B cell (primary cell): ENCODE measurements at regions not wholly inside any gene's neighbourhood (a gene's known extent, or its start where the extent isn't known, plus 50 kb on each side); places are given as distances from the start of the nearest gene placed in this dataset.

Experiments
- ATAC-seq: fragments of 200-7000 bp; cut with Tn5 transposase; one replicate; pipeline ENCODE4 v1.10.0; 2021; ENCODE audit warnings: low read depth, mild to moderate bottlenecking, moderate number of reproducible peaks, moderate library complexity
- CTCF ChIA-PET: fragments of 350-600 bp; sonication (Branson Sonifier 250); formaldehyde crosslinking; loops from one replicate; lab custom pipeline; 2021; ENCODE audit warnings: antibody characterized with exemption, inconsistent platforms; lab: Charles Lee
- POLR2A ChIA-PET: fragments of 350-600 bp; sonication (Branson Sonifier 250); formaldehyde crosslinking; loops from one replicate; lab custom pipeline; 2021; ENCODE audit warnings: antibody characterized with exemption; lab: Charles Lee
- DNase-seq: peaks from one replicate; pipeline ENCODE4 v3.0.0; 2013
- H2AFZ ChIP-seq: 2 replicates; pipeline ENCODE4 v1.6.1; 2012; ENCODE audit warnings: mild to moderate bottlenecking, low read depth, low read length; ENCODE audit not compliant: insufficient read depth, poor library complexity, severe bottlenecking
- H3K27ac ChIP-seq, 2 donors: 1 replicate in 1 of 2; 2 replicates in 1 of 2; pipeline ENCODE4 v1.5.1; 2012 to 2013; ENCODE audit warnings: low read length in 2 of 2, mild to moderate bottlenecking in 2 of 2, moderate library complexity in 1 of 2
- H3K27me3 ChIP-seq, 4 experiments: fragments of 200-600 bp in 1 of 4; sonication (generic) in 1 of 4; replicated peaks in 1 of 4; 1 replicate in 2 of 4; 2 replicates in 2 of 4; pipeline versions ENCODE4 v1.6.1 to v1.7.0; 2013 to 2016; ENCODE audit warnings: low read length in 3 of 4, mild to moderate bottlenecking in 2 of 4, mixed read lengths in 1 of 4, moderate library complexity in 1 of 4; ENCODE audit not compliant: insufficient read depth in 4 of 4, control insufficient read depth in 3 of 4; ENCODE audit errors: control extremely low read depth in 1 of 4
- H3K36me3 ChIP-seq, 2 experiments: replicated peaks in 1 of 2; 1 replicate in 1 of 2; 2 replicates in 1 of 2; pipeline versions ENCODE4 v1.6.1 to v1.7.1; 2013; ENCODE audit warnings: low read length in 1 of 2; ENCODE audit not compliant: insufficient read depth in 2 of 2, control insufficient read depth in 1 of 2; ENCODE audit errors: control extremely low read depth in 1 of 2, extremely low read depth in 1 of 2
- H3K4me1 ChIP-seq, 2 donors: fragments of 200-600 bp in 1 of 2; sonication (generic) in 1 of 2; 1 replicate in 1 of 2; 2 replicates in 1 of 2; pipeline versions ENCODE4 v1.5.1 to v1.6.1; 2013 to 2017; ENCODE audit warnings: low read length in 2 of 2; ENCODE audit not compliant: control insufficient read depth in 2 of 2, insufficient read depth in 2 of 2
- H3K4me2 ChIP-seq: replicated peaks from 2 replicates; pipeline ENCODE3; 2012; ENCODE audit warnings: mild to moderate bottlenecking, low read depth, low read length; ENCODE audit not compliant: poor library complexity, severe bottlenecking
- H3K4me3 ChIP-seq, 5 experiments: fragments of 200-600 bp in 1 of 5; sonication (generic) in 1 of 5; 1 replicate in 3 of 5; 2 replicates in 2 of 5; pipeline versions ENCODE4 v1.5.1 to v1.7.0; 2011 to 2016; ENCODE audit warnings: low read length in 4 of 5, mild to moderate bottlenecking in 4 of 5, low read depth in 2 of 5, control low read depth in 1 of 5, moderate library complexity in 1 of 5; ENCODE audit not compliant: insufficient read depth in 1 of 5; ENCODE audit errors: control extremely low read depth in 1 of 5, extremely low read depth in 1 of 5
- H3K79me2 ChIP-seq: fragments of 200-600 bp; sonication (generic); one replicate; pipeline ENCODE4 v1.6.0; 2016; ENCODE audit warnings: low read length; ENCODE audit not compliant: control insufficient read depth, insufficient read depth
- H3K9ac ChIP-seq: fragments of 200-600 bp; sonication (generic); 2 replicates; pipeline ENCODE4 v1.6.1; 2017; ENCODE audit warnings: mild to moderate bottlenecking, low read length, moderate library complexity
- H3K9me3 ChIP-seq, 3 donors: one replicate each; pipeline versions ENCODE4 v1.6.1 to v1.7.1; 2013; ENCODE audit warnings: low read length in 2 of 3; ENCODE audit not compliant: control insufficient read depth in 2 of 3, insufficient read depth in 1 of 3; ENCODE audit errors: control extremely low read depth in 1 of 3
- H4K20me1 ChIP-seq: 2 replicates; pipeline ENCODE4 v1.6.0; 2012; ENCODE audit warnings: mild to moderate bottlenecking, low read length; ENCODE audit not compliant: insufficient read depth, control insufficient read depth, poor library complexity, severe bottlenecking
- H3K27ac Mint-ChIP-seq: one replicate; pipeline ENCODE4 v1.8.0; 2021; ENCODE audit warnings: mixed read lengths
- H3K27me3 Mint-ChIP-seq: one replicate; pipeline ENCODE4 v1.8.0; 2021; ENCODE audit warnings: mixed read lengths
- H3K4me1 Mint-ChIP-seq: one replicate; pipeline ENCODE4 v1.8.0; 2021; ENCODE audit warnings: mixed read lengths
- H3K4me3 Mint-ChIP-seq: one replicate; pipeline ENCODE4 v1.8.0; 2021; ENCODE audit warnings: mixed read lengths
- H3K9me3 Mint-ChIP-seq: one replicate; pipeline ENCODE4 v1.8.0; 2022; ENCODE audit warnings: mixed read lengths; ENCODE audit not compliant: insufficient read depth
- EZH2 ChIP-seq: IDR thresholded peaks from 2 replicates; pipeline ENCODE4 v1.6.1; 2012; ENCODE audit warnings: borderline replicate concordance, low read depth, mild to moderate bottlenecking, moderate library complexity, low read length; ENCODE audit not compliant: insufficient read depth, poor library complexity, severe bottlenecking
- WGBS: methylation state at CpG from one replicate; pipeline ENCODE4 v1.1.5; 2013; ENCODE audit warnings: missing lambda C conversion rate; ENCODE audit not compliant: insufficient coverage; 5-methylcytosine and 5-hydroxymethylcytosine counted together
- intact Hi-C: fragments of 100-400 bp; cut with micrococcal nuclease; formaldehyde crosslinking; loops from one replicate; pipeline ENCODE4 v1.10.0; 2022
- TF ChIP-seq, protein P1 (sequence below): fragments of 200-600 bp; IDR thresholded peaks from one replicate; pipeline ENCODE4 v1.8.0; 2022; ENCODE audit warnings: antibody characterized with exemption, mild to moderate bottlenecking

DNA sequence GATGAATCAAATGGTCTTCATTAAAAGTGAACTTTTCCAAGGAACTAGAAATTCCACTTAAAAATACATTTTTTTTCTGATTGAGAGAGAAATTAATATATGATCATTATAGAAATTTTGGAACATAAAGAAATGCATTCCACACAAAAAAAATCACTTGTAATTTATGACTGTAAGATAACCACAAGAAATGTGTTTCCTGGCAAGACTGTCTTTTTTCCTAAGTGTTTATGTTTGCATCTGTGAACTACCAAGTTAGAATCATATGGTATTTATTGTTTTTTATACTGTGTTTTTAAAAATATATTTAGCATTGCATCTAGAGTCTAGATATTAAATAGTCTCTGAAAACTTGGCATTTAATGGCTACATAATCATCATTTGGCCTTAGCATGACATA is 726.8 kb downstream of the BCL11B start:
- no peak for DNase-seq
- intact Hi-C loops, result no loop called here

DNA sequence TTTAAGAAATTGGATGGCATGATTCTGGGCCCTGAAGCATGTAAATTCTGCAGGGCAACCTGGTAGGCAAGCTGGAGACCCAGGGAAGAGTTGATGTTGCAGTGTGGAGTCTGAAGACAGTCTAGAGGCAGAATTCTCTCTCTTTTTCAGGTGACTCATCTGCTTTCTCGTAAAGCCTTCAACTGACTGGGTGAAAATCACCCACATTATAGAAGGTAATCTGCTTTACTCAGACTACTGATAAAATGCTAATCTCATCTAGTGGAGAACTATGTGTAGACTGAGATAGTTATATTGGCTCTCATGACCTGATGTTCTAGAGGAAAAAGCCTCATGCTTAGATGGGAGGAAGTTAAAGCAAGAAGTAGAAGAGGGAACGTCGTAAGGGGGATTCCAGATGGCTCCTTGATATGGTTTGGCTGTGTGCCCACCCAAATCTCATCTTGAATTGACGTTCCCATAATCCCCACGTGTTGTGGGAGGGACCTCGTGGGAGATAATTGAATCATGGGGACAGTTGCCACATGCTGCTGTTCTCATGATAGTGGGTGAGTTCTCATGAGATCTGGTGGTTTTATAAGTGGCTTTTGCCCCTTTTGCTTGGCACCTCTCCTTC is 723.8 kb downstream of the BCL11B start:
- no peak for DNase-seq
- intact Hi-C loops, result no loop called here
- Histone ChIP-seq H3K27ac (no peak overlapping the region), H3K4me2 (no peak overlapping the region), H3K9me3 (peaks cover 0 to 4% (median 1%) of the 10 kb centered on the region in 3 donors), H3K79me2 (no peaks in the 10 kb centered on the region), H3K4me1 (no peaks in the 10 kb centered on the region), H3K27me3 (no peaks in the 10 kb centered on the region), H3K36me3 (no peaks in the 10 kb centered on the region), H2AFZ (no peak overlapping the region), H3K9ac (no peak overlapping the region), H4K20me1 (no peaks in the 10 kb centered on the region), H3K4me3 (no peak overlapping the region)
- no peaks in the 10 kb centered on the region for H3K4me1 Mint-ChIP-seq
- no peak overlapping the region for H3K4me3 Mint-ChIP-seq
- ChIA-PET POLR2A (no interaction called here), CTCF (no interaction called here)
- peaks cover 2% of the 10 kb centered on the region for H3K9me3 Mint-ChIP-seq
- 10% methylated on average over 2 of the region's 6 CpGs for WGBS
- H3K27ac Mint-ChIP-seq, result no peak overlapping the region
- TF ChIP-seq EZH2, result no peak
- TF ChIP-seq, protein P1, sequence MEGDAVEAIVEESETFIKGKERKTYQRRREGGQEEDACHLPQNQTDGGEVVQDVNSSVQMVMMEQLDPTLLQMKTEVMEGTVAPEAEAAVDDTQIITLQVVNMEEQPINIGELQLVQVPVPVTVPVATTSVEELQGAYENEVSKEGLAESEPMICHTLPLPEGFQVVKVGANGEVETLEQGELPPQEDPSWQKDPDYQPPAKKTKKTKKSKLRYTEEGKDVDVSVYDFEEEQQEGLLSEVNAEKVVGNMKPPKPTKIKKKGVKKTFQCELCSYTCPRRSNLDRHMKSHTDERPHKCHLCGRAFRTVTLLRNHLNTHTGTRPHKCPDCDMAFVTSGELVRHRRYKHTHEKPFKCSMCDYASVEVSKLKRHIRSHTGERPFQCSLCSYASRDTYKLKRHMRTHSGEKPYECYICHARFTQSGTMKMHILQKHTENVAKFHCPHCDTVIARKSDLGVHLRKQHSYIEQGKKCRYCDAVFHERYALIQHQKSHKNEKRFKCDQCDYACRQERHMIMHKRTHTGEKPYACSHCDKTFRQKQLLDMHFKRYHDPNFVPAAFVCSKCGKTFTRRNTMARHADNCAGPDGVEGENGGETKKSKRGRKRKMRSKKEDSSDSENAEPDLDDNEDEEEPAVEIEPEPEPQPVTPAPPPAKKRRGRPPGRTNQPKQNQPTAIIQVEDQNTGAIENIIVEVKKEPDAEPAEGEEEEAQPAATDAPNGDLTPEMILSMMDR, result no peak
- no peak for ATAC-seq
- no peaks in the 10 kb centered on the region for H3K27me3 Mint-ChIP-seq

More for the DNA sequence above, 726.8 kb downstream of the BCL11B start:
- ATAC-seq, result no peak
- no peak overlapping the region for H3K9ac ChIP-seq
- TF ChIP-seq EZH2, result no peak
- no peaks in the 10 kb centered on the region for H4K20me1 ChIP-seq
- no peak overlapping the region for H3K4me3 ChIP-seq
- no peak overlapping the region for H3K4me2 ChIP-seq
- no peaks in the 10 kb centered on the region for H3K36me3 ChIP-seq
- no peaks in the 10 kb centered on the region for H3K79me2 ChIP-seq
- no peak overlapping the region for H2AFZ ChIP-seq
- no peak overlapping the region for H3K27ac ChIP-seq
- ChIA-PET POLR2A (no interaction called here), CTCF (no interaction called here)
- Mint-ChIP-seq H3K4me1 (no peaks in the 10 kb centered on the region), H3K27me3 (no peaks in the 10 kb centered on the region), H3K27ac (no peak overlapping the region), H3K9me3 (peaks cover 2% of the 10 kb centered on the region), H3K4me3 (no peak overlapping the region)
- no peaks in the 10 kb centered on the region for H3K4me1 ChIP-seq
- no peaks in the 10 kb centered on the region for H3K27me3 ChIP-seq
- H3K9me3 ChIP-seq, result peaks cover 0 to 1% (median 0%) of the 10 kb centered on the region in 3 donors
